HCT116 (cell line): ENCODE measurements at regions not wholly inside any gene's neighbourhood (a gene's known extent, or its start where the extent isn't known, plus 50 kb on each side); places are given as distances from the start of the nearest gene placed in this dataset.
"Not testable (repeated sequence)": the region's sequence is repeated elsewhere in the genome, so short reads cannot be mapped to it uniquely, and the experiment has no call there.

ENCODE experiments used
- CEBPB ChIP-seq: IDR thresholded peaks from 2 replicates; pipeline ENCODE4 v1.6.1; 2012; ENCODE audit warnings: low read depth
- EZH2 ChIP-seq: fragments of 200-600 bp; sonication (generic); IDR thresholded peaks from 2 replicates; pipeline ENCODE4 v1.6.1; 2017; ENCODE audit warnings: antibody characterized with exemption, mixed run types
- JUND ChIP-seq: IDR thresholded peaks from 2 replicates; pipeline ENCODE4 v1.6.1; 2012
- POLR2A ChIP-seq: IDR thresholded peaks from 2 replicates; pipeline ENCODE4 v1.7.0; 2011; ENCODE audit warnings: borderline replicate concordance; ENCODE audit not compliant: insufficient read depth, insufficient read length; ENCODE audit errors: extremely low read depth
- POLR2AphosphoS5 ChIP-seq: IDR thresholded peaks from 2 replicates; pipeline ENCODE4 v1.6.1; 2011; ENCODE audit warnings: mild to moderate bottlenecking, low read depth, low read length, moderate library complexity
- RAD21 ChIP-seq: IDR thresholded peaks from 2 replicates; pipeline ENCODE4 v1.6.1; 2012; ENCODE audit warnings: low read depth, mild to moderate bottlenecking
- SP1 ChIP-seq: IDR thresholded peaks from 2 replicates; pipeline ENCODE4 v1.6.1; 2012; ENCODE audit warnings: low read depth
- SRF ChIP-seq: IDR thresholded peaks from 2 replicates; pipeline ENCODE4 v1.6.1; 2012; ENCODE audit warnings: low read depth
- YY1 ChIP-seq: IDR thresholded peaks from 2 replicates; pipeline ENCODE4 v1.6.1; 2011; ENCODE audit warnings: low read length, low read depth, moderate library complexity, mild to moderate bottlenecking; ENCODE audit not compliant: insufficient replicate concordance; ENCODE audit errors: extremely low read depth
- ZFX ChIP-seq: fragments of 450-650 bp; IDR thresholded peaks from 2 replicates; pipeline ENCODE4 v1.6.1; 2017
- ZNF274 ChIP-seq: fragments of 200-500 bp; sonication (Bioruptor generic); IDR thresholded peaks from 2 replicates; pipeline ENCODE4 v1.6.1; 2014; ENCODE audit warnings: mild to moderate bottlenecking, low read depth, low read length, inconsistent platforms
- TF ChIP-seq, protein P1 (sequence below), 3 experiments: fragments of 200-600 bp in 1 of 3; sonication (generic) in 1 of 3; IDR thresholded peaks in 2 of 3; conservative IDR thresholded peaks in 1 of 3; 2 replicates each; pipeline ENCODE4 v1.5.1; 2012 to 2017; ENCODE audit warnings: low read depth in 2 of 3, low read length in 2 of 3, antibody characterized with exemption in 1 of 3, borderline replicate concordance in 1 of 3, control low read depth in 1 of 3, mild to moderate bottlenecking in 1 of 3, mixed read lengths in 1 of 3, mixed run types in 1 of 3, moderate library complexity in 1 of 3; ENCODE audit not compliant: insufficient read depth in 1 of 3
- TF ChIP-seq, protein P2 (sequence below): IDR thresholded peaks from 2 replicates; pipeline ENCODE4 v1.6.1; 2012
- TF ChIP-seq, protein P3 (sequence below): IDR thresholded peaks from 2 replicates; pipeline ENCODE4 v1.6.1; 2012

DNA sequence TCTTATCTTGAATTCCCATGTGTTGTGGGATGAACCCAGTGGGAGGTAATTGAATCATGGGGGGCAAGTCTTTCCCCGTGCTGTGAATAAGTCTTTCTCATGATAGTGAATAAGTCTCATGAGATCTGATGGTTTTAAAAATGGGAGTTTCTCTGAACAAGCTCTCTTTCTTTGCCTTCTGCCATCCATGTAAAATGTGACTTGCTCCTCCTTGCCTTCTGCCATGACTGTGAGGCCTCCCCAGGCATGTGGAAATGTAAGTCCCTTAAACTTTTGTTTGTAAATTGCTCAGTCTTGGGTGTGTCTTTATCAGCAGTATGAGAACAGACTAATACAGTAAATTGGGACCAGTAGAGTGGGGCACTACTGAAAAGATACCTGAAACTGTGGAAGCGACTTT is 92.1 kb upstream of the PMCH start:
- not testable (repeated sequence) for TF ChIP-seq RAD21, POLR2A, SRF, ZFX, SP1, ZNF274, JUND, CEBPB, EZH2, YY1, POLR2AphosphoS5
- TF ChIP-seq, protein P1, sequence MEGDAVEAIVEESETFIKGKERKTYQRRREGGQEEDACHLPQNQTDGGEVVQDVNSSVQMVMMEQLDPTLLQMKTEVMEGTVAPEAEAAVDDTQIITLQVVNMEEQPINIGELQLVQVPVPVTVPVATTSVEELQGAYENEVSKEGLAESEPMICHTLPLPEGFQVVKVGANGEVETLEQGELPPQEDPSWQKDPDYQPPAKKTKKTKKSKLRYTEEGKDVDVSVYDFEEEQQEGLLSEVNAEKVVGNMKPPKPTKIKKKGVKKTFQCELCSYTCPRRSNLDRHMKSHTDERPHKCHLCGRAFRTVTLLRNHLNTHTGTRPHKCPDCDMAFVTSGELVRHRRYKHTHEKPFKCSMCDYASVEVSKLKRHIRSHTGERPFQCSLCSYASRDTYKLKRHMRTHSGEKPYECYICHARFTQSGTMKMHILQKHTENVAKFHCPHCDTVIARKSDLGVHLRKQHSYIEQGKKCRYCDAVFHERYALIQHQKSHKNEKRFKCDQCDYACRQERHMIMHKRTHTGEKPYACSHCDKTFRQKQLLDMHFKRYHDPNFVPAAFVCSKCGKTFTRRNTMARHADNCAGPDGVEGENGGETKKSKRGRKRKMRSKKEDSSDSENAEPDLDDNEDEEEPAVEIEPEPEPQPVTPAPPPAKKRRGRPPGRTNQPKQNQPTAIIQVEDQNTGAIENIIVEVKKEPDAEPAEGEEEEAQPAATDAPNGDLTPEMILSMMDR (IDR thresholded peaks at IDR 0.05 in 2 of 3, conservative IDR thresholded peaks at IDR 0.05 in 1 of 3; ENCODE audit: borderline replicate concordance in 1 of 3, insufficient read depth in 1 of 3, low read depth in 2 of 3, low read length in 2 of 3), result not testable (repeated sequence)
- TF ChIP-seq, protein P2, sequence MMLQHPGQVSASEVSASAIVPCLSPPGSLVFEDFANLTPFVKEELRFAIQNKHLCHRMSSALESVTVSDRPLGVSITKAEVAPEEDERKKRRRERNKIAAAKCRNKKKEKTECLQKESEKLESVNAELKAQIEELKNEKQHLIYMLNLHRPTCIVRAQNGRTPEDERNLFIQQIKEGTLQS, result not testable (repeated sequence)
- TF ChIP-seq, protein P3, sequence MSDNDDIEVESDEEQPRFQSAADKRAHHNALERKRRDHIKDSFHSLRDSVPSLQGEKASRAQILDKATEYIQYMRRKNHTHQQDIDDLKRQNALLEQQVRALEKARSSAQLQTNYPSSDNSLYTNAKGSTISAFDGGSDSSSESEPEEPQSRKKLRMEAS, result not testable (repeated sequence)
